GM18951 (cell line): ENCODE measurements at regions not wholly inside any gene's neighbourhood (a gene's known extent, or its start where the extent isn't known, plus 50 kb on each side); places are given as distances from the start of the nearest gene placed in this dataset.
"Not testable (repeated sequence)": the region's sequence is repeated elsewhere in the genome, so short reads cannot be mapped to it uniquely, and the experiment has no call there.

Experiments
- POLR2A ChIP-seq: IDR thresholded peaks from 4 replicates; pipeline ENCODE4 v1.6.1; 2011; ENCODE audit warnings: mild to moderate bottlenecking; ENCODE audit not compliant: insufficient read length, insufficient read depth; ENCODE audit errors: extremely low read depth
- in situ Hi-C: fragments of 300-500 bp; cut with MboI; formaldehyde crosslinking; loops from one replicate; pipeline ENCODE4 v1.12.0; 2022; ENCODE audit warnings: low sequenced_read_pairs, mixed read lengths, inconsistent platforms; ENCODE audit not compliant: unreplicated experiment

- TF ChIP-seq POLR2A = no peak
- in situ Hi-C loops = no loop called here
Observed at GRCh38 chr4:110860901-110861300, 238.0 kb upstream of the PITX2 start.

DNA sequence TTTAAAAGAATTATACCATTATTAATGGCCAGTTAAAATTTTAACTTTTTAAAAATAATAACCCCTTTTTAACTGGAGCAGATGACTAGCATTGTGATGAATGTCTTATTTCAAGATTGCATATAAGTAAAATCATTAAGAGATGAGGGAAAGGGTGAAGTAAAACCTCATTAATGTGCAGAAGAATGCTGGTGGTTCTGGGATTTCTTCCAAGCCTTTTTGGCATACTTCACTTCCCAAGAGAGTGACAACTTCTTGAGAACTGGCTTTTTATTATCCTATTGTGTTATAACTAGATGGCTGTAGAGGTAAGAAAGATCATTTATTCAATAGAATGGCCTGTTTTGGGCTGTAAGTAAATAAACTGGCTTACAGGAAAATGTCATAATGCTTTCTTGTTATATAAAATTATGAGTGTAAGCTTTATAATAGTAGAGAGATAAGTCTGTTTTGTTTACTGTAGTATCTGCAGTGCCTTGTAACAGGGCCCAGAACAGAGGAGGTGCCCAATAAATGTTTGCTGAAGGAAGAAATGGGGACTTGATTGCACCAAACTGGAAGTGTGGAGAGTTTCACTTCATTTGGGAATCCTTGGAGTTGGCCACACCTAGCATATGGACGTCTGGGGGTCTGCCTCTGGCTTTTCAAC lies 242.9 kb upstream of the PITX2 start:
- no peak for TF ChIP-seq POLR2A
- in situ Hi-C loops = no loop called here

GRCh38 chr4:110867251-110867960 lies 244.5 kb upstream of the PITX2 start:
- no peak for TF ChIP-seq POLR2A
- in situ Hi-C loops = no loop called here

GRCh38 chr4:110867981-110868720 lies 245.3 kb upstream of the PITX2 start:
- in situ Hi-C loops = no loop called here
- no peak for TF ChIP-seq POLR2A

DNA sequence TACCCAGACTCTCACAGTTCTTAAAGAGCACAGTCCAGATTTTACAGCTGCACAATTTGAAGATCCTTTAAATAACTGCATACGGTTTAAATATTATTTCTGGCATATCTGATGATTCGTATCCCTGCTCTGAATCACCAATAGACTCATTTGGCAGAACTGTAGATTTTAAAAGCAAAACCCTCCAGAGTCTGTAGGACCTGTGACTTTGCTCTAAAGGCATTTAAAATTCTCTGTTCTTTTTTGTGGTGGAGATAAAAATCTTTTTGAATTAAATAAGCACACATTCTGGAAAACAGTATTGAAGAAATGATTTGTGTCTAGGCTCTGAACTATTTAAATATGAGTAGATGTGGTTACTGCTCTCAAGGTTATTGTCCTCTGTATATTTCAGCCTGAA lies 246.2 kb upstream of the PITX2 start:
- TF ChIP-seq POLR2A = no peak
- in situ Hi-C loops = no loop called here

GRCh38 chr4:110869862-110870572 lies 247.1 kb upstream of the PITX2 start:
- in situ Hi-C loops = no loop called here
- no peak for TF ChIP-seq POLR2A

GRCh38 chr4:110876214-110876613 lies 253.3 kb upstream of the PITX2 start:
- in situ Hi-C loops = not testable (repeated sequence)

DNA sequence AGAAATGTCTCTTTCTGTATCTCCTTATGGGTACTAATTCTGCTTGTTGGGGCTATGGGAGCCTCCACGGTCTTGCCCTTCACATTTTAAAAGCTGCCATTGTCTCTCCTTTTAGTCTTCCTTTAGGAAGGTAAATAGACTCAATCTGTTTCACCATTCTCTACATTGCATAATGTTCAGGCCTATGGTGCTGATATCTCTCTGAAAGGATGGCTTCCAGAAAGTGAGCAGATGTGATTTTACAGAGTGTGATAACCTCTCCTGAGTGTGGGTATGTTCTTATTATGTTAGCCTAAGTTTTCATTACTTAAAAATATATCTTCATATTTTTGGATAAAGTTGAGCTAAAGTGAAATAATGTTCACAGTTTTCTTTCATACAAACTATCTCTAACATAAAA lies 254.0 kb upstream of the PITX2 start:
- in situ Hi-C loops = no loop called here
- no peak for TF ChIP-seq POLR2A

DNA sequence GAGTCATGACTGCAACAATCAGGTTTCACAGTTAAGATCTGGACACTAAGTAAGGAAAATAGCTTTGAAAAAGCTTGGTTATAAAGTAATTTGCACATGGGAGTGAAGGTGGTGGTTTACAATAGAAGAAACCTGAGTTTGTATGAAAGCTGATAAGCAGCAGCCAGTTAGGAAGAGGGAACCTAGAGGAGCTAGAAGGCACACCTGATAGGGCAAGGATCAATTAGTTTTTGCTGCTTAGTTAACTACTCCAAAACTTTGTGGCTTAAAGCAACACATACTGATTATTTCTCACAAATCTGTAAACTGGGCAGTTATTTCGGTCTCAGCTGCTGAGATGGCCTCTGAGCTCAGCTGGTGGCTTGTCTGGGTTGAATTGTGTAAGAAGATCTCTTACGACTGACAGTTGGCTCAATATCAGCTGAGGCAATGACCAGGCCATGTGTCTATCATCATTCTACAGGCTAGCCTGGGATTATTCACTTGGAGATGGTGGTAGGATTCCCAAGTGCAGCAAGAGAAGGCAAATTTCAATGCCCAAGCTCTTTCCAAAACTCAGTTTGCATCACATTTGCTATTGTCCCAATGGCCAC lies 255.0 kb upstream of the PITX2 start:
- in situ Hi-C loops = no loop called here
- TF ChIP-seq POLR2A = no peak

DNA sequence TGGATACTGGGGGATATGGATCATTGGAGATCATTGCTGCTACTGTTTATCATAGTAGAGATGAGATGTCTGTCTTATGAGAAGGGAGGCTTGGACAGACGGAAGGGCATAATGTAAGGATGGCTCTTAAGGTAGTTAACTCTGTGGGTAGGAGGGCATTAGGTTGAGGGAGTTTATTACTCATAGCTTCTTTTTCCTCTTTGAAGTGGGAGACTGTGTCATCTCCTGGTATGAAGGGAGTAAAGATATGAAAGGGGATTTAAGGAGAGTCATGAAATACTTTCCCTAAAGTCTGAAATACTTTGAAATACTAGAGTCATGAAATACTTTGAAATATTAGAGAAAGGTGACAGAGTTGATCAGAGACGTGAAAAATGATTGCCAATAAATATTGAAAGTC lies 255.5 kb upstream of the PITX2 start:
- in situ Hi-C loops = no loop called here
- no peak for TF ChIP-seq POLR2A

DNA sequence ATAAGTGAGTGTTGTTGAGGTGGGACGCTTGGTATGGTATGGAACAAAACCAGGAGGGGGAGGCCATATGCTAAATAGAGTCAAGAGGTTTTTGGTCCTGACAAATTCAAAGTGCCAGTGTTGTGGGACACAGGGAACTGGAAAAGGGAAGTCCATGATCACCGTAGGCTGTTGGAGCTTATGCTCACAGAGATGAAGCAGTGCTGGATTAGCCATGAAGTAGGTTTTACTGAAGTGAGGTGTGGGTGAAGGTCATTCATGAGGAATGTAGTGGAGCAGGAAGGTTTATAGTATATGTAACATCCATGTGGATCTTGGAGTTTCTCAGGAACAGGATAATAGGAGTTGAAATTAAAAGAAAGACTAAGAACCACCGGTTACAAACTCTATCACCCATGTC lies 256.1 kb upstream of the PITX2 start:
- no peak for TF ChIP-seq POLR2A
- in situ Hi-C loops = no loop called here

DNA sequence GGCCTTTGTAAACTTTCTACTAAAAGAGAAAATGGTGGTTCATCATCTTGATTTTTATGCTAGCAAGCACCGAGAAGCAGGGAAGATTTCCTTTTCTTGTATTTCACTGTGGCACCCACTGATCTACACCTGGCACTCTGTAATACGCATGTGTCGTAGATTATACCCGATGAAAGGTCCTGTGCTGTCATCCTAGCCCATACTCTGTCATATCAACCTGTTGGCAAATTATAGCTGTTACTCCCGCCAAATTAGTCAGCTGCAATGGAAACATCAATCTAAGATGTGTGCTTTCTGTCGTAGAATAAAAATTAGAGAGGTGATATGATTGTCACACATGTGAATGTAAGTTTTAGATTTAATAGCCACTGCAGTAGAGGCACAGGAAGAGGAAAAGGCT lies 263.4 kb upstream of the PITX2 start:
- in situ Hi-C loops = no loop called here
- no peak for TF ChIP-seq POLR2A

GRCh38 chr4:110886856-110887255 lies 264.0 kb upstream of the PITX2 start:
- in situ Hi-C loops = no loop called here
- TF ChIP-seq POLR2A = no peak
